NB4 (cell line): ENCODE measurements at regions not wholly inside any gene's neighbourhood (a gene's known extent, or its start where the extent isn't known, plus 50 kb on each side); places are given as distances from the start of the nearest gene placed in this dataset.

Experiments
- MYC ChIP-seq: IDR thresholded peaks from 2 replicates; pipeline ENCODE4 v1.6.1; 2011; ENCODE audit warnings: low read depth, low read length
- POLR2A ChIP-seq: IDR thresholded peaks from 2 replicates; pipeline ENCODE4 v1.6.1; 2011; ENCODE audit warnings: mild to moderate bottlenecking; ENCODE audit not compliant: insufficient read length; ENCODE audit errors: extremely low read depth
- TF ChIP-seq, protein P1 (sequence below): IDR thresholded peaks from one replicate; pipeline ENCODE4 v1.5.1; 2012; ENCODE audit warnings: low read depth, low read length
- TF ChIP-seq, protein P2 (sequence below): IDR thresholded peaks from 2 replicates; pipeline ENCODE4 v1.6.1; 2011; ENCODE audit warnings: low read depth, low read length

DNA sequence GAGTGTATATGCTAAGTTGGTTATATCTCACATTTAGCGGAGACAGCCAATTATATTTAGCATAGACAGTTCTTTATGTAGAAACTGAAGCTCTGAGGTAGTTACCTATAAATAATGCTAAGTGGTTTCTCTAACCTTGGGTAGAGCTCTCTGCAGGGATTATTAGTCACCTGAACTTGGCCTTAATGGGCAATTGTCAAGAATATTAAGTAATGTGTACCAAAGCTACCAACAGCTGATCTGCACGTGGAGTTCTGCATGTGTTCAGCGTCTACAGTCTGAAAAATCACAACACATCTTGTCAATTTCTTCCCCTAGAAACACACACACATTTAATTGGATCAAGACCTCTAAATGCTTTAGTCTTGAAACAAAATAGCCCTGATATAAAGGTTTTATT is 740.6 kb upstream of the FAM241A start:
- TF ChIP-seq, protein P1, sequence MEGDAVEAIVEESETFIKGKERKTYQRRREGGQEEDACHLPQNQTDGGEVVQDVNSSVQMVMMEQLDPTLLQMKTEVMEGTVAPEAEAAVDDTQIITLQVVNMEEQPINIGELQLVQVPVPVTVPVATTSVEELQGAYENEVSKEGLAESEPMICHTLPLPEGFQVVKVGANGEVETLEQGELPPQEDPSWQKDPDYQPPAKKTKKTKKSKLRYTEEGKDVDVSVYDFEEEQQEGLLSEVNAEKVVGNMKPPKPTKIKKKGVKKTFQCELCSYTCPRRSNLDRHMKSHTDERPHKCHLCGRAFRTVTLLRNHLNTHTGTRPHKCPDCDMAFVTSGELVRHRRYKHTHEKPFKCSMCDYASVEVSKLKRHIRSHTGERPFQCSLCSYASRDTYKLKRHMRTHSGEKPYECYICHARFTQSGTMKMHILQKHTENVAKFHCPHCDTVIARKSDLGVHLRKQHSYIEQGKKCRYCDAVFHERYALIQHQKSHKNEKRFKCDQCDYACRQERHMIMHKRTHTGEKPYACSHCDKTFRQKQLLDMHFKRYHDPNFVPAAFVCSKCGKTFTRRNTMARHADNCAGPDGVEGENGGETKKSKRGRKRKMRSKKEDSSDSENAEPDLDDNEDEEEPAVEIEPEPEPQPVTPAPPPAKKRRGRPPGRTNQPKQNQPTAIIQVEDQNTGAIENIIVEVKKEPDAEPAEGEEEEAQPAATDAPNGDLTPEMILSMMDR: no peak
- no peak for TF ChIP-seq POLR2A
- TF ChIP-seq MYC: no peak
- TF ChIP-seq, protein P2, sequence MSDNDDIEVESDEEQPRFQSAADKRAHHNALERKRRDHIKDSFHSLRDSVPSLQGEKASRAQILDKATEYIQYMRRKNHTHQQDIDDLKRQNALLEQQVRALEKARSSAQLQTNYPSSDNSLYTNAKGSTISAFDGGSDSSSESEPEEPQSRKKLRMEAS: no peak
